ENCODE measurements at regions not wholly inside any gene's neighbourhood (a gene's known extent, or its start where the extent isn't known, plus 50 kb on each side); places are given as distances from the start of the nearest gene placed in this dataset.

GRCh38 chr3:99418209-99418635 is 220.2 kb upstream of the COL8A1 start:
- TF ChIP-seq, protein P1, sequence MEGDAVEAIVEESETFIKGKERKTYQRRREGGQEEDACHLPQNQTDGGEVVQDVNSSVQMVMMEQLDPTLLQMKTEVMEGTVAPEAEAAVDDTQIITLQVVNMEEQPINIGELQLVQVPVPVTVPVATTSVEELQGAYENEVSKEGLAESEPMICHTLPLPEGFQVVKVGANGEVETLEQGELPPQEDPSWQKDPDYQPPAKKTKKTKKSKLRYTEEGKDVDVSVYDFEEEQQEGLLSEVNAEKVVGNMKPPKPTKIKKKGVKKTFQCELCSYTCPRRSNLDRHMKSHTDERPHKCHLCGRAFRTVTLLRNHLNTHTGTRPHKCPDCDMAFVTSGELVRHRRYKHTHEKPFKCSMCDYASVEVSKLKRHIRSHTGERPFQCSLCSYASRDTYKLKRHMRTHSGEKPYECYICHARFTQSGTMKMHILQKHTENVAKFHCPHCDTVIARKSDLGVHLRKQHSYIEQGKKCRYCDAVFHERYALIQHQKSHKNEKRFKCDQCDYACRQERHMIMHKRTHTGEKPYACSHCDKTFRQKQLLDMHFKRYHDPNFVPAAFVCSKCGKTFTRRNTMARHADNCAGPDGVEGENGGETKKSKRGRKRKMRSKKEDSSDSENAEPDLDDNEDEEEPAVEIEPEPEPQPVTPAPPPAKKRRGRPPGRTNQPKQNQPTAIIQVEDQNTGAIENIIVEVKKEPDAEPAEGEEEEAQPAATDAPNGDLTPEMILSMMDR (IDR thresholded peaks at IDR 0.05; ENCODE audit: insufficient read depth, low read depth, low read length) = no peak
- no peak for TF ChIP-seq EZH2 (IDR thresholded peaks at IDR 0.05; ENCODE audit: insufficient read depth, low read length)
